KMS-11 (cell line): ENCODE measurements at regions not wholly inside any gene's neighbourhood (a gene's known extent, or its start where the extent isn't known, plus 50 kb on each side); places are given as distances from the start of the nearest gene placed in this dataset.

Experiments used
- H2AFZ ChIP-seq: fragments of 200-600 bp; sonication (generic); 2 replicates; pipeline ENCODE4 v1.6.1; 2016; ENCODE audit warnings: antibody characterized with exemption, mixed run types, low read depth
- H3K27ac ChIP-seq: fragments of 200-600 bp; sonication (generic); 2 replicates; pipeline ENCODE4 v1.6.1; 2016; ENCODE audit warnings: mild to moderate bottlenecking, mixed run types
- H3K27me3 ChIP-seq: fragments of 200-600 bp; sonication (generic); 2 replicates; pipeline ENCODE4 v1.6.1; 2017; ENCODE audit warnings: mild to moderate bottlenecking, low read depth, mixed run types, moderate library complexity; ENCODE audit not compliant: insufficient read depth
- H3K36me3 ChIP-seq: fragments of 200-600 bp; sonication (generic); 2 replicates; pipeline ENCODE4 v1.6.1; 2017; ENCODE audit warnings: mild to moderate bottlenecking, mixed run types; ENCODE audit not compliant: insufficient read depth
- H3K4me1 ChIP-seq: fragments of 200-600 bp; sonication (generic); 2 replicates; pipeline ENCODE4 v1.6.1; 2016; ENCODE audit warnings: mild to moderate bottlenecking, low read depth, mixed run types; ENCODE audit not compliant: poor library complexity, severe bottlenecking
- H3K4me2 ChIP-seq: fragments of 200-600 bp; sonication (generic); 2 replicates; pipeline ENCODE4 v1.7.0; 2016; ENCODE audit warnings: mild to moderate bottlenecking, mixed run types
- H3K4me3 ChIP-seq: fragments of 200-600 bp; sonication (generic); IDR thresholded peaks from 2 replicates; pipeline ENCODE4 v1.6.1; 2017; ENCODE audit warnings: low read depth, low read length, mixed read lengths; ENCODE audit not compliant: insufficient read depth
- H3K79me2 ChIP-seq: fragments of 200-600 bp; sonication (generic); 2 replicates; pipeline ENCODE4 v1.6.1; 2016; ENCODE audit warnings: low read depth, mixed run types; ENCODE audit not compliant: insufficient read depth
- H3K9ac ChIP-seq: fragments of 200-600 bp; sonication (generic); 2 replicates; pipeline ENCODE4 v1.6.1; 2016; ENCODE audit warnings: mild to moderate bottlenecking, mixed run types
- H4K20me1 ChIP-seq: fragments of 200-600 bp; sonication (generic); 2 replicates; pipeline ENCODE4 v1.6.1; 2016; ENCODE audit warnings: mild to moderate bottlenecking, mixed run types; ENCODE audit not compliant: insufficient read depth
- TF ChIP-seq, protein P1 (sequence below): fragments of 200-600 bp; sonication (generic); conservative IDR thresholded peaks from 2 replicates; pipeline ENCODE4 v1.6.1; 2017; ENCODE audit warnings: low read depth, mild to moderate bottlenecking, antibody characterized with exemption, low read length, moderate library complexity, mixed read lengths

GRCh38 chr1:5140962-5141361, 486.6 kb downstream of the AJAP1 start:
- Histone ChIP-seq H3K9ac (no peak overlapping the region), H2AFZ (no peak overlapping the region), H4K20me1 (no peaks in the 10 kb centered on the region), H3K27me3 (peaks cover 10% of the 10 kb centered on the region; the same call in 1 of the 2 replicates), H3K36me3 (no peaks in the 10 kb centered on the region), H3K27ac (no peak overlapping the region), H3K4me2 (no peak overlapping the region), H3K4me1 (no peaks in the 10 kb centered on the region), H3K79me2 (no peaks in the 10 kb centered on the region), H3K4me3 (no peak overlapping the region)
- TF ChIP-seq, protein P1, sequence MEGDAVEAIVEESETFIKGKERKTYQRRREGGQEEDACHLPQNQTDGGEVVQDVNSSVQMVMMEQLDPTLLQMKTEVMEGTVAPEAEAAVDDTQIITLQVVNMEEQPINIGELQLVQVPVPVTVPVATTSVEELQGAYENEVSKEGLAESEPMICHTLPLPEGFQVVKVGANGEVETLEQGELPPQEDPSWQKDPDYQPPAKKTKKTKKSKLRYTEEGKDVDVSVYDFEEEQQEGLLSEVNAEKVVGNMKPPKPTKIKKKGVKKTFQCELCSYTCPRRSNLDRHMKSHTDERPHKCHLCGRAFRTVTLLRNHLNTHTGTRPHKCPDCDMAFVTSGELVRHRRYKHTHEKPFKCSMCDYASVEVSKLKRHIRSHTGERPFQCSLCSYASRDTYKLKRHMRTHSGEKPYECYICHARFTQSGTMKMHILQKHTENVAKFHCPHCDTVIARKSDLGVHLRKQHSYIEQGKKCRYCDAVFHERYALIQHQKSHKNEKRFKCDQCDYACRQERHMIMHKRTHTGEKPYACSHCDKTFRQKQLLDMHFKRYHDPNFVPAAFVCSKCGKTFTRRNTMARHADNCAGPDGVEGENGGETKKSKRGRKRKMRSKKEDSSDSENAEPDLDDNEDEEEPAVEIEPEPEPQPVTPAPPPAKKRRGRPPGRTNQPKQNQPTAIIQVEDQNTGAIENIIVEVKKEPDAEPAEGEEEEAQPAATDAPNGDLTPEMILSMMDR = no peak

GRCh38 chr1:5140136-5140535, 485.7 kb downstream of the AJAP1 start:
- Histone ChIP-seq H3K4me2 (no peak overlapping the region), H2AFZ (no peak overlapping the region), H3K36me3 (no peaks in the 10 kb centered on the region), H3K9ac (no peak overlapping the region), H3K4me3 (no peak overlapping the region), H3K79me2 (no peaks in the 10 kb centered on the region), H3K27ac (no peak overlapping the region), H3K4me1 (no peaks in the 10 kb centered on the region), H4K20me1 (no peaks in the 10 kb centered on the region), H3K27me3 (peaks cover 10% of the 10 kb centered on the region; the same call in 1 of the 2 replicates)
- TF ChIP-seq, protein P1 = no peak

DNA sequence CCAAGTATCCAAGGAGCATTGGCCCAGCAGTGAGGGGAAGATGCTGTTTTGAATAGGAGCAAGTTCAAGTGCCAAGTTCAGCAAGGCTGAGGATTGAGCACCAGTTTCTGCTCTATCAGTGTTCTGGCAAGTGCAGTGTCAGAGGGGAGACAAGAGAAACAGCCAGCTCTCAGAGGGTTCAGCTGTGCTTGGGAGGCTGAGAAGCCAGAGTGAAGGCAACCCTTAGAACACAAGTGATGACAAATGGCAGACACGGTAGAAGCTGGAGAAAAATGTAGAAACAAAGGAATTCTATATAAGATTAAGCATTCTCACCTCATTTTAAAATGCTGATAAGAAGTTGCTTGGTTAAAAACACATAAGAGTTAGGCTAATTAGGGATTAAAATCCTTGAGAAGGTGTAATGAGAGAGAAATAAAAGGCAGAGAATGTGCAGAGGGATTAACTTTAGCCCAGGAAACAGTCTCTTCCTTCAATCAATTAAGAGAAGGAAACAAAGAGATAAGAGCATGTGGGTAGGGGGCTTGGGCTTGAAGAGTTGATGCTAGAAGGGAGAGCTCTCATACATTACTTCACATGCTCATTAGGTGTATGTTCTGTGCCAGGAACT, 475.4 kb downstream of the AJAP1 start:
- Histone ChIP-seq H4K20me1 (no peaks in the 10 kb centered on the region), H3K27ac (no peak overlapping the region), H3K79me2 (no peaks in the 10 kb centered on the region), H3K9ac (no peak overlapping the region), H2AFZ (no peak overlapping the region), H3K36me3 (no peaks in the 10 kb centered on the region), H3K4me3 (no peak overlapping the region), H3K4me1 (no peaks in the 10 kb centered on the region), H3K4me2 (no peak overlapping the region), H3K27me3 (peaks cover 11% of the 10 kb centered on the region; the same call in 1 of the 2 replicates)
- TF ChIP-seq, protein P1 = no peak

GRCh38 chr1:5125208-5125607, 470.8 kb downstream of the AJAP1 start:
- Histone ChIP-seq H3K79me2 (no peaks in the 10 kb centered on the region), H3K9ac (no peak overlapping the region), H3K27ac (no peak overlapping the region), H3K4me2 (no peak overlapping the region), H3K36me3 (no peaks in the 10 kb centered on the region), H3K4me1 (no peaks in the 10 kb centered on the region), H3K27me3 (no peaks in the 10 kb centered on the region), H3K4me3 (no peak overlapping the region), H4K20me1 (no peaks in the 10 kb centered on the region), H2AFZ (no peak overlapping the region)
- TF ChIP-seq, protein P1 = no peak
